Heart right ventricle (tissue), 16 donors: ENCODE measurements at regions not wholly inside any gene's neighbourhood (a gene's known extent, or its start where the extent isn't known, plus 50 kb on each side); places are given as distances from the start of the nearest gene placed in this dataset.

Experiments used
- ATAC-seq, 8 donors: fragments of 200-7000 bp; cut with Tn5 transposase; one replicate each; pipeline ENCODE4 v1.9.1; 2020; ENCODE audit warnings: mild to moderate bottlenecking in 8 of 8, moderate library complexity in 8 of 8, moderate number of reproducible peaks in 1 of 8
- DNase-seq, 2 donors: peaks; one replicate each; pipeline ENCODE4 v3.0.0-alpha.2; 2020
- H3K27ac ChIP-seq, 10 donors: fragments of 200-600 bp; sonication (generic) in 2 of 10; one replicate each; pipeline versions ENCODE4 v1.5.0 to v1.8.0; 2020 to 2022; ENCODE audit warnings: mild to moderate bottlenecking in 3 of 10
- H3K27me3 ChIP-seq, 7 donors: fragments of 200-600 bp; one replicate each; pipeline ENCODE4 v1.8.0; 2021 to 2022; ENCODE audit warnings: mild to moderate bottlenecking in 2 of 7
- H3K36me3 ChIP-seq, 9 donors: fragments of 200-600 bp; sonication (generic) in 1 of 9; one replicate each; pipeline versions ENCODE4 v1.5.0 to v1.8.0; 2020 to 2022; ENCODE audit warnings: mild to moderate bottlenecking in 2 of 9
- H3K4me1 ChIP-seq, 9 donors: fragments of 200-600 bp; sonication (generic) in 1 of 9; one replicate each; pipeline versions ENCODE4 v1.5.0 to v1.8.0; 2020 to 2022; ENCODE audit warnings: mild to moderate bottlenecking in 4 of 9
- H3K4me3 ChIP-seq, 10 donors: fragments of 200-600 bp; sonication (generic) in 2 of 10; one replicate each; pipeline versions ENCODE4 v1.5.0 to v1.8.0; 2020 to 2022; ENCODE audit warnings: mild to moderate bottlenecking in 7 of 10, moderate library complexity in 2 of 10
- H3K9me3 ChIP-seq, 11 donors: fragments of 200-600 bp in 10 of 11; sonication (generic) in 2 of 11; one replicate each; pipeline versions ENCODE4 v1.5.0 to v1.8.0; 2013 to 2022; ENCODE audit warnings: mild to moderate bottlenecking in 2 of 11, control low read depth in 1 of 11, moderate library complexity in 1 of 11
- CTCF ChIP-seq, 9 donors: fragments of 200-600 bp; sonication (generic) in 2 of 9; IDR thresholded peaks; one replicate each; pipeline versions ENCODE4 v1.5.0 to v1.8.0; 2021 to 2022; ENCODE audit warnings: antibody characterized with exemption in 9 of 9, mild to moderate bottlenecking in 5 of 9, moderate library complexity in 1 of 9
- WGBS, 2 donors: extraction: QIAGEN DNeasy Blood & Tissue Kit; methylation state at CpG; one replicate each; pipeline ENCODE4 v1.1.7; 2013; ENCODE audit warnings: inconsistent platforms in 1 of 2; 5-methylcytosine and 5-hydroxymethylcytosine counted together
- intact Hi-C, 10 donors: fragments of 100-400 bp; cut with DNase I; formaldehyde crosslinking; loops; one replicate each; pipeline versions ENCODE4 v1.11.1 to v1.14.2; 2022
- donor health status: Arrhythmogenic right ventricular cardiomyopathy.
- donor health status: ischemic (EF 13 %, LVEDD 7.1; RV severe dilation, severe dysfunction).
- donor health status: healthy with polysubstance abuse.
- donor health status: DM: no; HTN: yes; CAD: no.
- donor health status: DM: no; HTN: no; CAD: no.
- donor health status: ischemic (EF 25% LVEDD 6.9; RV normal size, moderate dysfunction).
- donor health status: ischemic (EF 25% LVEDD 5.7; RV mildly dilated, moderate dysfunction).
- donor health status: healthy.
- donor health status: DM: yes; HTN: yes; CAD: no.
- donor health status: Ischemic cardiomyopathy.
- donor health status: ischemic (EF 35%, LVEDD 5.7; RV mildly dilated, moderate dysfunction).
- donor health status: nonischemic (EF 11% LVEDD 7.7; RV severe dilation, severe dysfunction).
- donor health status: DM: yes; HTN: yes; CAD: no.
- donor health status: PGD.
- donor health status: ischemic (EF 29% LVEDD 5.4; RV normal size, mild dysfunction).
- donor health status: nonischemic (EF 23%, LVEDD 6.1; RV moderate dilation, normal function).

- no peak for TF ChIP-seq CTCF (IDR thresholded peaks at IDR 0.05)
Measured at GRCh38 chr18:63046375-63046774, 273.2 kb downstream of the BCL2 start.

GRCh38 chr18:63043516-63043915 lies 276.1 kb downstream of the BCL2 start:
- no peak overlapping the region for H3K4me3 ChIP-seq
- H3K27me3 ChIP-seq: peaks cover 0 to 8% (median 0%) of the 10 kb centered on the region in 7 donors
- ATAC-seq (no peak), DNase-seq (no peak)
- intact Hi-C loops: no loop called here
- no peak overlapping the region for H3K27ac ChIP-seq
- no peaks in the 10 kb centered on the region for H3K36me3 ChIP-seq
- peaks cover 0 to 9% (median 7%) of the 10 kb centered on the region in 9 donors for H3K4me1 ChIP-seq
- H3K9me3 ChIP-seq: peaks cover 0 to 10% (median 0%) of the 10 kb centered on the region in 11 donors
- 80 to 84% methylated on average over 5 of the region's 5 CpGs for WGBS, 2 donors
- TF ChIP-seq CTCF (IDR thresholded peaks at IDR 0.05): no peak

More at GRCh38 chr18:63046375-63046774, 273.2 kb downstream of the BCL2 start:
- ATAC-seq: no peak
- Histone ChIP-seq H3K27me3 (peaks cover 0 to 8% (median 0%) of the 10 kb centered on the region in 7 donors), H3K27ac (no peak overlapping the region), H3K4me3 (no peak overlapping the region), H3K9me3 (peaks cover 0 to 10% (median 0%) of the 10 kb centered on the region in 11 donors), H3K4me1 (no peaks in the 10 kb centered on the region), H3K36me3 (no peaks in the 10 kb centered on the region)
- WGBS, 2 donors: 95 to 97% methylated on average over 3 of the region's 3 CpGs
- no peak for DNase-seq
- intact Hi-C loops: no loop called here

GRCh38 chr18:63042351-63042750 lies 277.2 kb downstream of the BCL2 start:
- intact Hi-C loops: no loop called here
- H3K27ac ChIP-seq: no peak overlapping the region

GRCh38 chr18:63040788-63041410 lies 278.7 kb downstream of the BCL2 start:
- intact Hi-C loops: no loop called here
- no peak for DNase-seq
- WGBS, 2 donors: 42 to 63% methylated on average over 4 of the region's 4 CpGs

More at GRCh38 chr18:63042351-63042750, 277.2 kb downstream of the BCL2 start:
- ATAC-seq (no peak), DNase-seq (no peak)
- Histone ChIP-seq H3K27me3 (peaks cover 0 to 8% (median 0%) of the 10 kb centered on the region in 7 donors), H3K9me3 (peaks cover 0 to 10% (median 0%) of the 10 kb centered on the region in 11 donors), H3K4me3 (no peak overlapping the region), H3K4me1 (peaks cover 0 to 9% (median 7%) of the 10 kb centered on the region in 9 donors), H3K36me3 (no peaks in the 10 kb centered on the region)
- TF ChIP-seq CTCF (IDR thresholded peaks at IDR 0.05): no peak

More at GRCh38 chr18:63040788-63041410, 278.7 kb downstream of the BCL2 start:
- no peak for TF ChIP-seq CTCF (IDR thresholded peaks at IDR 0.05)
- Histone ChIP-seq H3K27me3 (no peaks in the 10 kb centered on the region), H3K4me3 (no peak overlapping the region), H3K36me3 (no peaks in the 10 kb centered on the region), H3K4me1 (peaks cover 0 to 9% (median 7%) of the 10 kb centered on the region in 9 donors), H3K9me3 (peaks cover 0 to 10% (median 0%) of the 10 kb centered on the region in 11 donors), H3K27ac (no peak overlapping the region)
- ATAC-seq: peak in 2 of 8 donors; percentile 30 to 33
